Thyroid gland (tissue), 4 donors: ENCODE measurements at regions not wholly inside any gene's neighbourhood (a gene's known extent, or its start where the extent isn't known, plus 50 kb on each side); places are given as distances from the start of the nearest gene placed in this dataset.

Source experiments
- DNase-seq, 2 donors: peaks; one replicate each; pipeline ENCODE4 v3.0.0-alpha.2; 2019
- H3K27ac ChIP-seq, 3 donors: fragments of 200-600 bp; sonication (generic); 1 replicate in 2 of 3; 2 replicates in 1 of 3; pipeline ENCODE4 v1.5.1; 2016 to 2019; ENCODE audit warnings: mild to moderate bottlenecking in 1 of 3, moderate library complexity in 1 of 3
- H3K27me3 ChIP-seq: fragments of 200-600 bp; sonication (generic); one replicate; pipeline ENCODE4 v1.5.1; 2019
- H3K36me3 ChIP-seq, 2 donors: fragments of 200-600 bp; sonication (generic); one replicate each; pipeline ENCODE4 v1.5.1; 2016 to 2019
- H3K4me1 ChIP-seq, 2 donors: fragments of 200-600 bp; sonication (generic); one replicate each; pipeline ENCODE4 v1.5.1; 2017 to 2019
- H3K4me3 ChIP-seq, 3 donors: fragments of 200-600 bp; sonication (generic); replicated peaks in 1 of 3; 1 replicate in 2 of 3; 2 replicates in 1 of 3; pipeline ENCODE4 v1.5.1; 2016; ENCODE audit warnings: mild to moderate bottlenecking in 1 of 3
- H3K9me3 ChIP-seq: fragments of 200-600 bp; sonication (generic); one replicate; pipeline ENCODE4 v1.5.1; 2017
- POLR2A ChIP-seq, 2 donors: fragments of 450-650 bp; IDR thresholded peaks; one replicate each; pipeline ENCODE4 v1.6.1; 2017; ENCODE audit warnings: antibody characterized with exemption in 2 of 2, mild to moderate bottlenecking in 2 of 2, moderate library complexity in 1 of 2
- WGBS, 2 donors: methylation state at CpG; one replicate each; pipeline ENCODE4 v1.1.5; 2017; 5-methylcytosine and 5-hydroxymethylcytosine counted together
- intact Hi-C: fragments of 100-400 bp; cut with DNase I; formaldehyde crosslinking; loops from one replicate; pipeline ENCODE4 v1.15.1; 2023
- TF ChIP-seq, protein P1 (sequence below), 6 experiments: fragments of 200-600 bp in 3 of 6; fragments of 450-650 bp in 3 of 6; sonication (generic) in 3 of 6; IDR thresholded peaks; one replicate each; pipeline ENCODE4 v1.5.1; 2016 to 2019; ENCODE audit warnings: antibody characterized with exemption in 6 of 6, mild to moderate bottlenecking in 2 of 6, inconsistent platforms in 1 of 6, moderate library complexity in 1 of 6

DNA sequence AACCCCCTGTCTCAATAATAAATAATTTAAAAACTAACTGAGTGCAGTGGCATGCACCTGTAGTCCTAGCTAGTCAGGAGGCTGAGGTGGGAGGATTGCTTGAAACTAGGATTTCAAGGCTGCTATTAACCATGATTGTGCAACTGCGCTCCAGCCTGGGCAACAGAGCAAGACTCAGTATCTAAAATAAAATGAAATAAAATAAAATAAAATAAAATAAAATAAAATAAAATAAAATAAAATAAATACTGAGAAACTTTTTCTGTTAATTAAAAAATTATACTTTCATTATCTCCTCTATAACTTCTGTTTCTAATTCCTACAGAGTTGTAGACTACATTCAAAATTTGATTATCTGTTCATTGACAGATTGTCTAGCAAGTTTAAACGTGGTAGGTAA, 999.4 kb downstream of the ANKRD7 start:
- intact Hi-C loops: no loop called here
- Histone ChIP-seq H3K36me3 (no peaks in the 10 kb centered on the region), H3K9me3 (no peaks in the 10 kb centered on the region), H3K4me1 (no peaks in the 10 kb centered on the region), H3K27ac (no peak overlapping the region), H3K4me3 (no peak overlapping the region), H3K27me3 (no peaks in the 10 kb centered on the region)
- no peak for TF ChIP-seq POLR2A (IDR thresholded peaks at IDR 0.05)
- TF ChIP-seq, protein P1, sequence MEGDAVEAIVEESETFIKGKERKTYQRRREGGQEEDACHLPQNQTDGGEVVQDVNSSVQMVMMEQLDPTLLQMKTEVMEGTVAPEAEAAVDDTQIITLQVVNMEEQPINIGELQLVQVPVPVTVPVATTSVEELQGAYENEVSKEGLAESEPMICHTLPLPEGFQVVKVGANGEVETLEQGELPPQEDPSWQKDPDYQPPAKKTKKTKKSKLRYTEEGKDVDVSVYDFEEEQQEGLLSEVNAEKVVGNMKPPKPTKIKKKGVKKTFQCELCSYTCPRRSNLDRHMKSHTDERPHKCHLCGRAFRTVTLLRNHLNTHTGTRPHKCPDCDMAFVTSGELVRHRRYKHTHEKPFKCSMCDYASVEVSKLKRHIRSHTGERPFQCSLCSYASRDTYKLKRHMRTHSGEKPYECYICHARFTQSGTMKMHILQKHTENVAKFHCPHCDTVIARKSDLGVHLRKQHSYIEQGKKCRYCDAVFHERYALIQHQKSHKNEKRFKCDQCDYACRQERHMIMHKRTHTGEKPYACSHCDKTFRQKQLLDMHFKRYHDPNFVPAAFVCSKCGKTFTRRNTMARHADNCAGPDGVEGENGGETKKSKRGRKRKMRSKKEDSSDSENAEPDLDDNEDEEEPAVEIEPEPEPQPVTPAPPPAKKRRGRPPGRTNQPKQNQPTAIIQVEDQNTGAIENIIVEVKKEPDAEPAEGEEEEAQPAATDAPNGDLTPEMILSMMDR (IDR thresholded peaks at IDR 0.05): no peak
- DNase-seq: no peak
- WGBS, 2 donors: 69 to 71% methylated on average over 2 of the region's 2 CpGs

DNA sequence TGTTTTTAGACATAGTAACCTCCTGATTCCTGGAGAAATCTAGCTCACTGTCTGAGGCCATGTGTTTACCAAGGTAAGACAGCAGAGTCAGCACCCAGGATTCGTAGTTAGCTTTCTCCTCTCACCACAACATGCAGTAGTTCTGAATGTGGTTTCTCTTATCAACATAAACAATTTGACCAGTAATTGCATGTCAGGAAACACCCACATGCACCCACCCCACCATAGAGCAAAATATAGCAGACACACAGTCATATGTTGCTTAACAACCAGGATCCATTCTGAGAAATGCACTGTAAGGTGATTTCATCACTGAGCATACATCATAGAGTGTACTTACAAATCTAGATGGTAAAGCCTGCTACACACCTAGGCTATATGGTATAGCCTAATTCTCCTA, 1004.0 kb downstream of the ANKRD7 start:
- Histone ChIP-seq H3K4me1 (no peaks in the 10 kb centered on the region), H3K9me3 (no peaks in the 10 kb centered on the region), H3K27me3 (no peaks in the 10 kb centered on the region), H3K4me3 (no peak overlapping the region), H3K27ac (no peak overlapping the region), H3K36me3 (no peaks in the 10 kb centered on the region)
- intact Hi-C loops: no loop called here
- WGBS, 2 donors: 59 to 88% methylated on average over 1 of the region's 1 CpG
- TF ChIP-seq POLR2A (IDR thresholded peaks at IDR 0.05): no peak
- TF ChIP-seq, protein P1 (IDR thresholded peaks at IDR 0.05): no peak
- no peak for DNase-seq

DNA sequence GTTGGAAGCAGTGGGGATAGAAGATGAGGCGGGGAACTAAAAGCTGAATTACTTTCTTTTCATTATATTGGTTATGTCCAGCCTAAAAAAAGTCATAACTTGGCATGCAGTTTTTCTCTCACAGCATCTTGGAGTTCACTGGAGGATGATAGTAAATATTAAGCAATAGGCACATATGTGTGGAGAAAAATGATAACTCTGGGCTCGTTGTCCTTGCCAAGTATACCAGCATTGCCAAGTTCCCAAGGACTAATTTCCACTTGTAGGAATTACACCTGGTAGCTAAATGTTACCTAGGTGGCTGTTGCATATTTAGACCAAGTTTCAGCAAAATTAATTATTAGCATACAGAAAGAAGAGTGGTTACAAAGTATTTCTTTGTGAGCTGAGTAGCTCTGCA, 1007.6 kb downstream of the ANKRD7 start:
- Histone ChIP-seq H3K9me3 (no peaks in the 10 kb centered on the region), H3K36me3 (no peaks in the 10 kb centered on the region), H3K27ac (no peak overlapping the region), H3K4me1 (no peaks in the 10 kb centered on the region), H3K4me3 (no peak overlapping the region), H3K27me3 (no peaks in the 10 kb centered on the region)
- TF ChIP-seq, protein P1 (IDR thresholded peaks at IDR 0.05): no peak
- no peak for TF ChIP-seq POLR2A (IDR thresholded peaks at IDR 0.05)
- DNase-seq: no peak
- intact Hi-C loops: no loop called here
- 77 to 87% methylated on average over 2 of the region's 2 CpGs for WGBS, 2 donors

DNA sequence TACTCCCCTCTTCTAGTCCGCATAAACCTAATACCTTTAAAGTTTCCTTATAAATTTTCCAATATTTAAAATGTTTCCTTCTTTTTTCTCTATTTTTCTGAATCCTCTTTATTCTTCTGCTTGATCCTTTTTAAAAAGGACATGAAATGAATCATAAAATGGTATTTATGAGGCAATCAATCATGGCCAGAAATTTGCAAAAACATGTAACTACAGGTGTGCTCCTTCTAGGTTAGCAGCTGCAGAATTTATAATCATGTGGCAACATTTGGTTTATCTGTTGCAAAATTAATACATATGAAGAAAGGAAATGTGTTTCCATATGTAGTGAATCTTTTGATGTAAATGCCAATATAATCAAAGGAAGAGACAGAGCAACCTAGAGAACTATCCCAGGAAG, 1008.5 kb downstream of the ANKRD7 start:
- Histone ChIP-seq H3K27ac (no peak overlapping the region), H3K4me1 (no peaks in the 10 kb centered on the region), H3K4me3 (no peak overlapping the region), H3K27me3 (no peaks in the 10 kb centered on the region), H3K9me3 (no peaks in the 10 kb centered on the region), H3K36me3 (no peaks in the 10 kb centered on the region)
- intact Hi-C loops: no loop called here
- TF ChIP-seq, protein P1 (IDR thresholded peaks at IDR 0.05): no peak
- no peak for TF ChIP-seq POLR2A (IDR thresholded peaks at IDR 0.05)
- 94 to 97% methylated on average over 1 of the region's 1 CpG for WGBS, 2 donors
- DNase-seq: no peak

DNA sequence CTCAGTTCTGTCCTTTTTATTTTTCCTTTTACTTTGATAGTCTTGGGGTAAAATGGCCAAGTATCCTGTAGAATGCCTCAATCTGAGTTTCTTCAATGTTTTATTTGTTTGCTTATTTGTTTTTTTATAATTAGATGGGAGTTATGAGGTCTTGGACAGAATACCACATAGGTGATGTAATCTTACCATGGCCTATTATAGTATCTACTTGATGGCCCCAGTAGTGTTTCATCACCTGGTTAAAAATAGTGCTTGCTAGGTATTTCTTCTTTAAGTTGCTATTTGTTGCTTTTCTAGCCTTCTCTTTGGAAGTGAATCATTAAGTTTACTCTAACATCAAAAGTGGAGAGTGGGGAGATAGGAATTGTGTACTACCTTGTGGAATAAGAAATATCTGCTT, 1020.0 kb upstream of the KCND2 start:
- Histone ChIP-seq H3K4me1 (no peaks in the 10 kb centered on the region), H3K27ac (no peak overlapping the region), H3K36me3 (no peaks in the 10 kb centered on the region), H3K9me3 (no peaks in the 10 kb centered on the region), H3K4me3 (no peak overlapping the region), H3K27me3 (no peaks in the 10 kb centered on the region)
- TF ChIP-seq POLR2A (IDR thresholded peaks at IDR 0.05): no peak
- TF ChIP-seq, protein P1 (IDR thresholded peaks at IDR 0.05): no peak
- intact Hi-C loops: no loop called here
- DNase-seq: no peak
